ENCODE measurements at regions not wholly inside any gene's neighbourhood (a gene's known extent, or its start where the extent isn't known, plus 50 kb on each side); places are given as distances from the start of the nearest gene placed in this dataset.

- no peak for TF ChIP-seq HDAC2 (IDR thresholded peaks at IDR 0.05)
- TF ChIP-seq KDM1A (IDR thresholded peaks at IDR 0.05; ENCODE audit: low read depth), result no peak
- TF ChIP-seq, protein P1, sequence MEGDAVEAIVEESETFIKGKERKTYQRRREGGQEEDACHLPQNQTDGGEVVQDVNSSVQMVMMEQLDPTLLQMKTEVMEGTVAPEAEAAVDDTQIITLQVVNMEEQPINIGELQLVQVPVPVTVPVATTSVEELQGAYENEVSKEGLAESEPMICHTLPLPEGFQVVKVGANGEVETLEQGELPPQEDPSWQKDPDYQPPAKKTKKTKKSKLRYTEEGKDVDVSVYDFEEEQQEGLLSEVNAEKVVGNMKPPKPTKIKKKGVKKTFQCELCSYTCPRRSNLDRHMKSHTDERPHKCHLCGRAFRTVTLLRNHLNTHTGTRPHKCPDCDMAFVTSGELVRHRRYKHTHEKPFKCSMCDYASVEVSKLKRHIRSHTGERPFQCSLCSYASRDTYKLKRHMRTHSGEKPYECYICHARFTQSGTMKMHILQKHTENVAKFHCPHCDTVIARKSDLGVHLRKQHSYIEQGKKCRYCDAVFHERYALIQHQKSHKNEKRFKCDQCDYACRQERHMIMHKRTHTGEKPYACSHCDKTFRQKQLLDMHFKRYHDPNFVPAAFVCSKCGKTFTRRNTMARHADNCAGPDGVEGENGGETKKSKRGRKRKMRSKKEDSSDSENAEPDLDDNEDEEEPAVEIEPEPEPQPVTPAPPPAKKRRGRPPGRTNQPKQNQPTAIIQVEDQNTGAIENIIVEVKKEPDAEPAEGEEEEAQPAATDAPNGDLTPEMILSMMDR (IDR thresholded peaks at IDR 0.05), result no peak
- no peak for TF ChIP-seq TP53 (CRISPR knock-in tag; IDR thresholded peaks at IDR 0.05)
These were observed 392.1 kb upstream of the FRG1 start for GRCh38 chr4:189548484-189549125.

All from A549 (cell line).